NCI-H2171 treated with DMSO at 0.1 percent for 48 hours (cell line): ENCODE measurements at regions not wholly inside any gene's neighbourhood (a gene's known extent, or its start where the extent isn't known, plus 50 kb on each side); places are given as distances from the start of the nearest gene placed in this dataset.

Experiments used
- DNase-seq: peaks from one replicate; lab custom pipeline; 2025; lab: John Stamatoyannopoulos, UW

DNA sequence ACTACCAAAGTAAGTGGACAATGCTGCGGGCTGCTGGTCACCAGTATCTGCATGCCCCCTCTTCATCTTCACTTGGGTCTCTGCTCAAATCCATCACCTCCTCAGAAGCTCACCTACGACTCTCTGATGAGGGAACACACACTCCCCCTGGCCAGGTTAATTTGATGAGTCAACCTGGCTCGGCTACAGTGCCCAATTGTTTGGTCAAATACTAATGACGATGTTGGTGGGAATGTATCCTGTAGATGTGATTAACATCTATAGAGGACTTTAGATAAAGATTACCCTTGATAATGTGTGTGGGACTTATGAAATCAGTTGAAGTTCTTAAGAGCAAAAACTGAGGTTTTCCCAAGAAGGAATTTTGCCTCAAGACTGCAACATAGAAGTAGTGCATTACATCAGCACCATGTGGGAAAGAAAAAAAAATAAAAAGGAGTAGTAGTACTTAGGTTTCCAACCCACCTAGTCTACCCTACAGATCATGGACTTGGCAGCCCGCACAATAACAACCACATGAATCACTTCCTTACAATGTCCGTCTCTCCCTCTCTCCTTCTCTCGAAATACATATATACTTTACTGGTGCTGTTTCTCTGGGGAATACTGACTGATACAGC is 467.3 kb downstream of the DNAH5 start:
- no peak for DNase-seq

DNA sequence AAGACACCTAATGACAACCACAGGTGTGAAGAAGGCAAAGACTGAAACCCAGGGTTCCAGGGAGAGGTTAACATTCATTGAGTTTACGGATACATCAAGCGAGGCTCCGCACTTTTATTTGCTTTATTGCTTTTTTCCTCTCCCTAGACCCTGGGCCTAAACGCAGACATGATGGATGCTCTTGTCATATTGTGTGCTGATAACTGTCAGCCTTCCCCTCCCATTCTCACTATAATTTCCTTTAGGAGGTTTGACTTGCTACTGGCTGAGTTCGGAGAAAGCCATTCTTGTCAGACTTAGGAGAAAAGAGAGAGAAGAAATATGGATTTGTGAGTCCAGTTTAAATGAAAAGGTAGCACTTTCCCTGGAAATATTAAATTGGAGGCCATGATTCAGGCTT is 471.6 kb downstream of the DNAH5 start:
- no peak for DNase-seq

DNA sequence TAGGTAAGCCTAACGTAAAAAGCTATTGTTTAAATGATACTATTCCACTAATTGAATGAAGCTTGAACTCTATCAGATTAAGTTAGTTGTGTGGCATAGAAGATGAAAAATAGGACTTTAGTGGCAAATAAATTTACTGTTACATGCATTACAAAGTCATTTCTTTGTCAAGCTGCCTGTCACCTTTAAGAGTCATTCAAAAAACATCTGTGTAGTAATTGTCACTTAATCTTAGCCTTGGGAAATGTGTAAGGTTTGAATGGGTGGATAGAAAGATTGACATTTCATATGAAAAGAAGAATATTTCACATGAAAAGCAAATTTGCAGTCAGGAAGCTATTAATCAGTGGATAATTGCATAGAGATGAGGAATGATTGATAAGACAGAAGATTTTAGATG is 473.5 kb downstream of the DNAH5 start:
- no peak for DNase-seq

DNA sequence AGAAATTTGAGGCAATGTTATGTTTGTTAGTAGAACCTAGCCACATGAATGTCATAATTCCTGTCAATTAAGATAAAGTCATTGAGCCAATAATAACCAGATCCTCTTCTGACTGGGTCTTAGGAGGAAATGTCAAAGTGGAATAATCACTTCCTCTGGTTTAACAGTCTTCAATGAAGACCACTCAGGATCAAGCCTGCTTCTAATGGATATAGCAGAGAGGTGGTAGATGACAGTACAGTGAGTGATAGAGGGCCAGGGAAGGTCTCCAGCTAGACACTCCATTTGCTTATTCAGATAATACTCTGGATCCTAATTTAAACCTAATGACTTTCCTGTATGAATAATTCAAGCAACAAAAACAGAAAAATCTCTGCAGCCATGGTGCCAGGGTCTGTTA is 474.2 kb downstream of the DNAH5 start:
- DNase-seq = no peak

DNA sequence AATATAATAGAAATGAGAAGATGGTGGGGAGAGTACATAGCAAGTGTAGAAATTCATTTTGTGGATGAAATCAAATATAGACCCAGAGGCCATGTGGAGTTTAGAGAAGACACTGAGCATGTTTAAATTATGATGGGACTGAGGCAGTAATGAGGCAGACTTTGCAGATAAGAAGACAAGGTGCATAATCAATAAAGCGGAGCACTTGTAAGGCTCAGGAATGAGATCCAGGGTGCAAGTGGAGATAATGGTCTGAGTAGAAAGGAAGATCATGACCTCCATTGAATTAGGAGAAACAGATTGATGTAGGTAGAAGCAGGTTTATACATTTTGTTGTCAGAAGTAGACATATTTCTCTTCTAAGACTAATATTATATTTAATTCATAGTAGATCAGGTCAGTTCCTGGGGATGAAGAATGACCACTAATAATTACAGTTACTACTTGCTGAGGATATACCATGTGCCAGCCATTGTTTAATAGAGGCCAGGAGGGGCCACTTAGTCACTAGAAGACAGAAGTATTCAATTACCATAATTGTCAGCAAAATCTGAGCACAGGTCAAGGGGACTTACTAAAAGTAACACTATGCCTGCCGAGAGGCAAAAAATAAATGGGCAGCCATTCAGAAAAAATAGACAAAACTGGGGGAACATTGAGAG is 479.8 kb downstream of the DNAH5 start:
- no peak for DNase-seq

DNA sequence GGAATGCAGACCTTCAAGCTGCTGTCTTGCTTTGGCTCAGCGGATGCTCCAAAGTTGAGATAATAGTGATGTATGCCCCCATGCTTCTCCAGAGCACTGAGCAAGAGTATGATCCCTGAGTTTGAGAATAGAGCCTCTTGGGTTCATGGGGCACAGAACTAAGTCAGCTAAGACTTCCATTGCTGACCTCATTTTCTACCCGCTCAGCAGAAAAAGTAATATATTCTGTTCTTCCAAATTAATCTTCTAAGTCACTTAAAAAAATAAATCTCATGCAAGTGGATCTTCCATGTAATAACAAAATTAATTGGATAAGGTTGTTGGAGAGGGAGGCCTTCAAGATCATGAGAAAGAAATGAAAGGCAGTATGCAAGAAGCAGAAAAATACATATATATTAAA is 483.9 kb downstream of the DNAH5 start:
- no peak for DNase-seq

DNA sequence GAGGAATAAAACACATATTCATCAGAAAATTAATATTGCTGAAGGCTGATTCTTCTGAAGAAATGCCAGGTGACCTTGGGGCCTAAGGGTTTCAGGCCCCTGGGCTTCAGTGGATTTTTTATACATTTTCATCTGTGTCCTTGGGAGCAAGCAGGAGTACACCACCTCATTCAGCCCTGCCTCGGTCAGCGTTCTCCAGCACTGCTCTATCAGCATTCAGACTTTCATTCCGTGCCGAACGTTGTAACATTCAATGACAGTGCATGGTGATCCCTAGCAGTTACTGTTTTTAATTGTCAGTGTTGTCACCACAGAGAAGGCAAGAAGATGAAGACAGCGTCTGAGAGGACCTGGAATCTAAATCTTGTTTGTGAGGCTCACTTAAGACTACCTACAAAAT is 490.4 kb downstream of the DNAH5 start:
- DNase-seq = no peak

DNA sequence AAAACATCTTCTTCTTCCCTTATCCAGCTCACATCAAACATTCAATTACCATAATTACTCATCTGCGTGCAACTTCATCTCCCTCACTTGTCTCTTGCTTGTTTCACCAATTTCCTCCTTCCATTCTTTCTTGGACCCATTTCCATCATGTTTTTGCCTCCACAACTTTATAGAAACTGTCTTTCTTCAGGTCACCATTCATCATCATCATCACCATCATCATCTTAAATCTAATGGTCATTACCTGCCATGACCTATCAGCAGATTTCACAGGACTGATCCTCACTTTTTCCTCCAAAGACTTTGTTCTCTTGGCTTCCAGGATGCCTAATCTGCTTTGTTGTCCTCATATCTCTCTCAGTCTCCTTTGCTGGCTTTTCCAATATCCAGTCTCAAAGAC is 495.6 kb downstream of the DNAH5 start:
- no peak for DNase-seq

DNA sequence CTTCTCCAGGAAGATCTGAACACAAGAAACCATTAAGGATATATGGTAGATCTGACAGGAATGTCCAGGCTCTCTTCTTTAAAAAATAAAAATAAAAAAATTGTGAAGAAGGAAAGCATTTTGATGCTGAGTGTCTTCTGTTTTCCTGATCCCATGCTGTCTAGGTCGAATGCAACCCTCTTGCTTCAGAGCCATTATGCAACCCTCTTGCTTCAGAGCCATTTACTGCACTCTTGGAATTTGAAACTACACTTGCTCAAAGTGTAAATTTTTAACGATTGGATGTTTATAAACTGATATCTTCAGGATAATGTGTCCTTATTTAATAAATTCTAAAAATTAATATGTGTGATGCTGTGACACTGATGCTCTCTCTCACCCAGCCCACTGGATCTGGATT is 505.1 kb downstream of the DNAH5 start:
- no peak for DNase-seq

DNA sequence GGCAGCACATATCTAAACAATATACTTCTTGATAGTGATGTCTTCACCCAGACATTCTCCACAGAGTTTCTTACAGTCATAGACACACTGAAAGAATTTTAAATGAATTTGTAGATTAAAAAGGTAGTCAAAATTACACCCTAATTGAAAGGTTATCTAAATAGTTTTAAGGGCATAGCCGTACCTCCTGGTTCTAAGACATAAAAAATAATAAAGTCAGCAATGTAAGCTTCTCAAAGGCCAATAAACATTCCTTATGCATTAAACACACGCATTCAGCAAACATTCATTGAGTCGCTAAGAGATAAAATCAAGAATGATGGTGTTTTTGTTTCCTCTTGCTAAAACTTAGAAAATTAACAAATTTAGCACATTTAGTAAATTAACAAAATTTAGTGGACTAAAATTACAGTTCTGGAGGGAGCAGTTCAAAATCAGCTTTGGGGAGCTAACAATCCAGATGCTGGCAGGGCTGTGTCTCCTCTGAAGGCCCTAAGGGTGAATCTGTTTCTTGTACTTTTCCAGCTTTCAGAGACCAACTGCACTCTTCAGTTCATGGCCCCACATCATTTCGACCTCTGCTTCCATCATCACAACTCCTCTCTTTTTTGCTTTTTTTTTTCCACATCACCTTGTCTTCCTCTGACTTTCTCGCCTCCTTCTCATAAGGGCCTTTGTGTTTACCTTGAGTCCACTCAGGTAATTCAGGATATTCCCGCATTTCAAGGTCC is 516.5 kb downstream of the DNAH5 start:
- no peak for DNase-seq

DNA sequence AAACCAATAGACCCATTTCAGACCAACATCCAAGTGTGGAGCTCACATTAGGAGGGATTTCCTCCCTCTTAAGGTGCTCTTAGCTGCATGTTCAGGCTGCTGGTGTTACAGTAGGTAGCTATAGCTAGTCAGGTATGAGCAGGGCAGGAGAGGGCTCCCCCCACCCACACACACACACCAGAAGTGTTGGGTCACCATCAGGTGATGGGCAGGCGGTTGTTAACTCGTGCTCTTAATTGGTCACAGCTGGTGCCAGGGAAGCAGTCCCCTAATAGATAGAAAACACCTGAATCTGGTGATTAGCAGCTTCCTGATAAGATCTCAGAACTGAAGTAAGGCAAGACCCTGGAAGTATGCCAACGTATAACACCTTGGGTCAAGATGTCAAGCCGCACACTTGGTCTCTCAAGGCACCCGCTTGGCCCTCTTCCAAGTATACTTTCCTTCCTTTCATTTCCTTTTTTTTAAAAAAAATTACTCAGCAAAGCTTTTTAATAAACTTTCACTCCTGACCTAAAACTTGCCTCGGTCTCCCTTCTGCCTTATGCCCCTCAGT is 532.4 kb downstream of the DNAH5 start:
- no peak for DNase-seq

DNA sequence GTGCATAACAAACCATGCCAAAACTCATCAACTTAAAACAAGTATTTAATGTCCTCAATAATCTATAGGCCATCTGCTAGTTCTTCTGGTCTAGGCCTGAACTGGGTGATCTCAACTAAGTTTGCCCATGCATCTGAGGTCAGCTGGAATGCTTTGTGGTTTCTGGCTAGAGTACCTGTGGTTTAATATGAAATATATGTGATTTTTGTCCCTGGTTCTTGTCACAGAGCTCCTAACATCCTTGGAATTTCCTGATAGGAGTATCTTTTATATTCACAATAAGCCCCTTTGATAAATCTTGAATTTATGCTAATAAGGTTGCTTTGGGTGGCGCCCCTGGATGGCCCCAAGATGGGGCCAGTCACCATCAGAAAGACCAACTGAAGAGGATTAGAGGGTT is 535.9 kb downstream of the DNAH5 start:
- no peak for DNase-seq

DNA sequence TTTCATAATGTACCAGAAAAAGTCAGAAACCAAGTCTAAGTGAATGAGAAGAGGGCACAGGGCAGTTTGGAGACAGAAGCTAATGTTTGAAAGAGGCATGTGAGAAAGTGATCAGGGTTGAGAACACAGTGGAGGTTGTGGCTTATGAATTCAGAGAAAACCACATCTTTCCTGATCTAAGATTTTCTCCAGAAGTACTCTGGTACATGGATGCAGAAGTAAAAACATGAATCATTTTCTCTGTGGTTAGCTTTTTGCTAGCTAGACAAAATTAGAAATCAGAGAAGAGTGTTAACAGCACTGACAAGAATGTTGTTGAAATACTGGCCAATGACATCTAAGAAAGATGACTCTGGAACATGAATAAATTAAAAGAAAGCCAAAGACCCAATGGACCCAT is 541.1 kb downstream of the DNAH5 start:
- DNase-seq = no peak

DNA sequence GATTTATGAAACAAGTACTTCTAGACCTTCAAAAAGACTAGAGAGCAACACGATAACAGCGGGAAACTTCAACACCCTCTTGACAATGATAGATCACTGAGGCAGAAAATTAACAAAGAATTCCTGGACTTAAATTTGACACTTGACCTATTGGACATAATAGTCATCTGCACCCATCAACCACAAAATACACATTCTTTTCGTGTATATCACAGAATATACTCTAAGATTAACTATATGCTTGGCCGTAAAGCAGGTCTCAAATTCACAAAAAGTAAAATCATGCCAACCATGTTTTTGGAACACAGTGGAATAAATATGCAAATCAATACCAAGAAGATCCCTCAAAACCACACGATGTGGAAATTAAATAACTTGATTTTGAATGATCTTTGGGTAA is 559.4 kb downstream of the DNAH5 start:
- DNase-seq = no peak

DNA sequence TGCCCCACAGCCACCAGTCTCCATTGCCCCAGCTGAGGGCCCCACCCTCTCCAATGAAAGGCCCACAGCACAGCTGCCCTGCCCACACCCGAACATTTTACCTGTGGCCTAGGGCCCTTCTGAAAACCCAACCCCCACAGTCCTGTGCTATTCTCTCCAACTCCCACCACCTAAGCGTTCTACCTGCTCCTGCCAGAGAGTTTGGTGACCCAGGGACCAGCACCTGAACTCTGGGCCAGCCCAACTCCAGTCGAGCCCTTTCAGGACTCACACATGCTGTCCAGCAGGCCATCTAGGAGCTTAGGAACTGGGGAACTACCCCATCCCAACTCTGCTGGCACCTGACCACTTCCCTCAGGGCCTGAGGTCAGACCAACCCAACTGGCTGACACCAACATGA is 562.3 kb downstream of the DNAH5 start:
- no peak for DNase-seq

DNA sequence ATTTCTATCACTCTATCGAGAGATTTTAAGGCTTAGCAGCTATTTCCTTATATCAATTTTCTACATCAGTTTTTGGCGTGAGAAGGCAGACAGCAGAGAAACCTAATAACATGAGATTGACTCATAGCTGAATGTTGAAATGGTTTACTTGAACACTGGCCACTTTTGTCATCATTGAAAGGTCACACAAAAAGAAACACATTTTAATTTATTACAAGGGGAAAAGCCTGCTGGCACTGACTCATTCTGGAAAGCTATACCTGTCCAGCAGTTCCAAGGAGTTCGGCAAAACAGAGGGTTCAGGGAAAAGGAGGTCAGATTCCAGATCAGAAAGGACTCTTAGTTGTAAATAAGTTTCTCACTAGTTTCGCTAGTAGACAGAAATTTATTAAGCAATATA is 566.4 kb downstream of the DNAH5 start:
- DNase-seq = no peak

DNA sequence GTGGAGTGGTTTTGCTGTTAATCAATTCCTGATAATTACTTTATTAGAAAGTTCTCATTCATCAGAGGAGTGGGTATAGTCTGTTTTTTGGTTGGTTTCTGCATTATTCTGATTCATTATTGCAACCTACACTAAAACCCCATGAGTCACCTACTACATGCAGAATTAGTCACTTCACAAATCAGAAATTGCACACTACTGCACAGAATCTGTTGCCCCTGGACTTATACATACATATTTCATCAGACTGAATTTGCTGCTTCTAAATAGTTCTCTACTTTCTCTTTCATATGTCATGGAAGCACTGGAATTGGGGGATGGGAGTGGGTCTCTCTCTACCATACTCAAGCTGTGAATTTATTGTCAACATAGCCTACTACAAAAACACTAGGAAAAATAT is 585.1 kb downstream of the DNAH5 start:
- no peak for DNase-seq

DNA sequence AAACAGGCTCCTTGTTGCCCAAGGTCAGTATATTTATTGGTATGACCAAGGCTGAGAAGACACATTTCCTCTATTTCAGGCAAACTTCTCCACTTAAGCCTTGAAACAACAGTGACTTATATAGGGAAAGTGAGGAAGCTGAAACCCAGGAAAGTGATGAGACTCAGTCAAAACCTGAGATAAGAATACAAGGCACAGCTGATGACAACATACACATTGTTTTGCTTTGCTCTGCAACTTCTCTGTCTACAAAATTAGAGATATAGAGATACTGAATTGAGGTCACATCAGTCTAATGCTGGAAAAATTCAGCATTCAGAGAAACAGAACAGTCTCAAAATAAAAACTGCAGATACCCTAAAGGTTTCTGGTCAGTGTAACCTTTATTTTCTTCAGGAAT is 586.1 kb downstream of the DNAH5 start:
- DNase-seq = no peak

DNA sequence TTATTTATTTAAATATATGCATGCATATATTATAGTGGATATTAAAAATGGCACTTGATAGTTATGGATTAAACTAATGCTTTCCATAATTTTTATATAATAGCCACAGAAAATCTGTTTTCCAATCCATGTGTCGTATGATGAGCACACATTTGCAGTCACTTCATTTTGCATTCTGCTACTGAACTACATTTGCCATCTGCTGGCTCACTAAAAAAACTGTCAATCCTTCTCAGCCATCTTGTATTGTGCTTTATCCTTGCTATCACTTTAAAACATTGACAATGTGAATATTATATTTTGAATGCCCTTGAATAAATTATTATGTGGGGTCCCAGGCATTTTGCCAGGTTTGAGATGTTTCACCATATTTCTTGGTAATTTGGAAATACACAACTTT is 586.6 kb downstream of the DNAH5 start:
- no peak for DNase-seq

DNA sequence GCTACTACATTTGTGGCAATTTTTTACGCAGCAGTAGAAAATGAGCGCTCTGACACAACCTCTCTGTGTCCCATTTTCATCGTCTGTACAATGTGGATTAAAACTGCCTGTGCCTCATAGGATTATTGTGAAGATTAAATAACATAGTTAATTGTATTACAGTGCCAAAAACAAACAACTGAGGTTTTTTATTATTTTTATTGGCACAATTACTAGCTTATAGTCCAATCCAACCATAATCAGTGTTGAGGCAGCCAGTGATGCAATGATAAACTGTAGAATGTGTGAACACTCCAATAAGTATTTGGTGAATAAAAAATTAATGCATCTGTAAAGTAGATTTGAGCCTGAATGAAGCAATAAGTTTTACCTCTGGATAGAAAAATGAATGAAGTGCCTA is 588.3 kb downstream of the DNAH5 start:
- DNase-seq = no peak

DNA sequence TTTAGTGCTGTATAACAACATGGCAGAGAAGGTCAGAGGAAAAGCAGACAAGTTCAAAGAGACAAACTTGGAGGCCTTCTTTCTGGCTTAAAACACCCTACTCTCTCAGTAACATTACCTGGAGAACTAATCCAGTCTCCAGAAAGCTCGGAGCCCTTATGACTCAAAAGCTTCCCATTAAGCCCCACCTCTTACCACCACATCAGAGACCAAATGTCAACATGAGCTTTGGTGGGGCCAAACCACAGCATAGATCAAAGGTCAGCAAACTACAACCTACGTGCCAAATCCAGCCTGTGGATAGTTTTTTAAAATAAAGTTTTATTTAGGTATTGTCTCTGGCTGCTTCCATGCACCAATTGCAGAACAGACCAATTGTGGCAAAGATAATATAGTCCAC is 589.9 kb downstream of the DNAH5 start:
- DNase-seq = no peak

DNA sequence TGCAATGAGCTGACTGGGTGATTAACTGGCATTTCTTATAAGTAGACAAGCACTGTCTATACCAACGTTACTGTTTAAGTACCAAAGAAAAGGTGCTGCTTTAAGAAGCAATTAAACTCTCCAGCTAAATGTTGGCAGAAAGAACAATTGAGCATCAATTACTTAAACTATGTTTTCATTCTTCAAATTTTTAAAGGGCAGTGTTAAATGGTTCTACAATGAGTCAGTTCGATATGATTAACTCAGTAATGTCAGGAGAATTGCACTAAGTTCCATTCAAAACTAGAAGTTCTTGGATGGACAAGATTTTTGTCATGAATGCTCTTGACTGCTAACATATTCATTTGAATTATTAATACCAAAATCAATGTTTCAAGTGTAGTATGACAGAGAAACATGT is 593.7 kb downstream of the DNAH5 start:
- no peak for DNase-seq

DNA sequence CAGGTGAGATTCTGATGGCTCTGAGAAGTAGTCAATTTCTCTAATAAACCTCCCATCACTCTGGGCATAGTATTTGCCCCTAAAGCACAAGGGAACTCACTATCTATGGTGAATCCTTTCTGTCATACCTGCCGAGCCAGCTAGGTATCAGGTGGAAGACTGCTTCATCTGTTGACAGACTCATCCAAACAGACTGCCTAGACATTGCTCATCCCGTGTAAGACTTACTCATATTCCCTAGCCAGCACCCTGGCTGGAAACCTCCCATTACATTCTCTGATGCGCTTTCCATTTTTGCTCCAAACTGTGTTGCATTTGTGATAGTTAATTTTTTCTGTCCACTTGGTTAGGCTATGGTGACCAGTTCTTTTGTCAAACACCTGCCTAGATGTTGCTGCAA is 595.9 kb downstream of the DNAH5 start:
- no peak for DNase-seq
